HG03064 (cell line): ENCODE measurements at regions not wholly inside any gene's neighbourhood (a gene's known extent, or its start where the extent isn't known, plus 50 kb on each side); places are given as distances from the start of the nearest gene placed in this dataset.
"Not testable (repeated sequence)": the region's sequence is repeated elsewhere in the genome, so short reads cannot be mapped to it uniquely, and the experiment has no call there.

ENCODE experiments used
- ATAC-seq: cut with Tn5 transposase; IDR thresholded peaks from one replicate; pipeline ENCODE4 v1.9.1; 2021; ENCODE audit warnings: low read depth; ENCODE audit not compliant: unreplicated experiment

DNA sequence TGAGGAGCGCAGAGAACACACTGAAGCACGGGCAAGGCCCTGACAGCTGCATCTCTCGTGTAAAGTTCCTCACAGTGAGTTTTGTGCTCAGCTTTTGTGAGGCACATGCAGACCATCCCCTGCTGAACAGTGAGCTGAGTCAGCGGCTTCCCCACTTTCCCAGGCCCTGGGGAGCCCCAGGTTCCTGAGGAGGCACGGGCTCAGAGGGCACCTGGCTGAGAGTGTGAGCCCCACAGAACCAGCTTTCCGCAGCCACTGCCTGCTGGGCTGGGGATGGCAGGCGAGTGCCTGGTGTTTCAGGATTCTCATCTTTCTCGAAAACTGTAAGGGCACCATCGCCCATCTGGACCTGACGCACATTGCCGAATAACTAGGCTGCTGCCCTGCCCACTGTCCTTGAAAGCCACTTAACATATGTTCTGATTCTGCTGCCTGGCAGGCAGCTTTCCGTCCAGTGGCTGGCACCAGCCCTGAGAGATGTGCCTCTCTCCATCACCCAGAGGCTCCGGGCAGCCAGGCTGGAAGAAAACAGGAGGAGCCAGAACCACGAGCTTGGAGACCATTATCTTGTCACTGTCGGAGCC, 266.7 kb upstream of the FOXF1 start:
- ATAC-seq = no peak

DNA sequence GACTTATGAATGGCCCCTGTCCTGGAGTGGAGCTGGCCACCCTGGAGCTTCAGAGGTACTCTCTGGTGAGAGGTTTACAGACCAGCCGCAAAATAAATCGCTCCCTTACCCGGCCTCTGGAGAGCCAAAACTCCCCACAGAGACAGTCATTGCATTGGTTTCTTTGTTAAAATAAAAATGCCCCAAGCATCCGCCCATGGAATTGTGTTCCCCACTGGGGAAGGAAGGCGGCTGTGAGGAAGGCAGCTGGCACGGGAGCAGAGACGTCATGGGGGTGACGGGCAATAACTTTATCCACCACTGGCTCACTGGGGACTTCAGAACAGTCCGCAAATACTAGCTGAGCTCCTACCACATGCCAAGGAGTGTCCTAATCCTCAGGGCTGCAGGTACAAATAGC, 266.2 kb upstream of the FOXF1 start:
- ATAC-seq = no peak

DNA sequence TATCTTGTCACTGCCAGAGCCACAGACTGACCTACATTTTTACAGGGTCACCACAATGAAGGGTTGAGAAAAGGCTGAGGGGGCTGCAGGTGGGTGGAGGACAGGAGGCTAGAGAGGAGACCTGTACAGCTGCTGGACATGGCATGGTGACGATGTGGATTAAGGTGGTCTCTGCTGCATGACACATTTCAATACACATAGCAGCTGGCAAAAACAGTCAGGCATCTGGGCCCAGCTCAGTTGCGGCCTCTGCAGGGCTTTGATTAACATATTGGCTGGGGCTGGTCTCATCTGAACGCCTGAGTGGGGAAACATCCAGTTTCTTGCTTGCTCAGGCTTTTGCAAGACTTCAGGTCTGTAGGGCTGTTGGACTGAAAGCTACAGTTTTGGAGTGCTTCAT, 265.4 kb upstream of the FOXF1 start:
- ATAC-seq = no peak

DNA sequence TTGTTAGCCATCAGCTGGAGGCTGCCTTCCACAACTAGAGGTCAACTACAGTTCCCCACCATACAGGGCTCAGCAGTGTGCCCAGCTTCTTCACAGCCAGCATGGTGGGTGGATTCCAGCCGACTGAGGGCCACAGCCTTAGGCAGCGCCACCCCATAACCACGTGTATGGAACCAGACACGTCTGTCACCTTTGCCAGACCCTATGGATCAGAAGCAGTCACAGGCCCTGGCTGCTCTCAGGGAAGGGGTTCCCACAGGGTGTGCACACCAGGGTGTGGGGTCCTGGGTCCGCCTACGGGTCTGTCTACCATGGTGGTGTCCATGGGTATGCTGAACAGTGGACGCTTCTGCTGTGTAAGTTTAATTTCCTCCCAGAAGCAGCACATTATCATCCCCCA, 265.0 kb upstream of the FOXF1 start:
- ATAC-seq = no peak

DNA sequence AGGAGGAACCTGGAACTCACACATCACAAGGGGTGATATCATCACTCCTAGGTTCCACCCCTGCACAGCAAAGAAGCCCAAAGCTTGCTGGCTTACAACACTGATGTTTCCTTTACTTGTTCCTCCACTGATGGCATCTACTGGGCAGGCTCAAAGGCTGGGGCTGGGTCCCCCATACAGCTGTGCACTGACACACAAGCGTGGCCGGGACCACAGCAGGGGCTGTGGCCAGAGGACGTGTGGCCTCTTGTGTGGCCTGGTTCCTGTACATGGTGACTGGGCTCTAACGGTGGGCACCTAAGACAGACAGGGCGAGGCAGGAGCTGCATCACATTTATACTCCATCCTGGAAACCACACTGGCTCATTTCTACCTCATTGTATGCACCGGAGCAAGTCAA, 264.4 kb upstream of the FOXF1 start:
- ATAC-seq = no peak

DNA sequence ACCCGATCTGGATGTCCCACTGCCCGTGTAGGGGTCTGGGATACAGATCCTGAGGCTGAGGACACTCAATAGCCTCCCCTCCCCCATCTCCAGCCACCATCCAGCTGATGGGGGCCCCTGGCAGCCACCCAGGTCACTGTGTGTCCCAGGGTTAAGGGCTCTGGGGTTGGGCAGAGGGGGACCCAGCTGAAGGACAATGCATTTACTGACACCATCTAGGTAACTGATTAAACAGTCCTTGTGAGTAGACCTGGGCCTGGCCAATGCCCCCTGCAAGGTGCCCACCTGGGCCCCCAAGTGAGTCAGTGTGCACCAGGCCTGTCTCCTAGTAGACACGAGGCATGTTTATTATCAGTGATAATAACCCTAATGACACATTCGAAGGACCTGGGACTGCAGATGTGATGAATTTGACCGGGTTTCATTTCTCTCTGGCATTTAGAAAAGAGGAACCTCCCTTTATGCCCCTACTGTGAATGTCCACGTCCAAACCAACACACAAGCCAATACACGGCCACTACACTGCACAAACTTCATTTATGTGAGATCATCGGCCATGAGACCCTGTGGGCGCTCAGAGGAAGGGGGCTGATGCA, 261.9 kb upstream of the FOXF1 start:
- no peak for ATAC-seq

DNA sequence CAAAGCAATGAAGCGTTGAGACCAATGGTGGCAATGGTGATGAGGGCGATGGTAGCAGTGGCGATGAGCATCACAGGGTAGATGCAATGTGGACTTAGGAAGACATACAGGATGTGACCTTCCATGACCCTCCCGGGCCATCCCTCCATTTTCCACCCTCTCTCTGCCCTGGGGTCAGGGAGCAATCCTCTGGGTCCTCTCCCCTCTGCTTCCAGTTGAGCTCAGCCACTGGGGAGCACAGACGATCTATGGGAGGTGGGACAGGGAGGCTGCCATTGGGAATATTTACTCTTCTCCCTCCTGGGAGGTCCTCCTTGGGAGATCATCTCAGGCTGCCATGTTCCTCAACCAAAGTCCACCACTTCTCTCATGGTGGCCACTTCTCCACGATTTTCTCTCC, 260.7 kb upstream of the FOXF1 start:
- ATAC-seq = no peak

DNA sequence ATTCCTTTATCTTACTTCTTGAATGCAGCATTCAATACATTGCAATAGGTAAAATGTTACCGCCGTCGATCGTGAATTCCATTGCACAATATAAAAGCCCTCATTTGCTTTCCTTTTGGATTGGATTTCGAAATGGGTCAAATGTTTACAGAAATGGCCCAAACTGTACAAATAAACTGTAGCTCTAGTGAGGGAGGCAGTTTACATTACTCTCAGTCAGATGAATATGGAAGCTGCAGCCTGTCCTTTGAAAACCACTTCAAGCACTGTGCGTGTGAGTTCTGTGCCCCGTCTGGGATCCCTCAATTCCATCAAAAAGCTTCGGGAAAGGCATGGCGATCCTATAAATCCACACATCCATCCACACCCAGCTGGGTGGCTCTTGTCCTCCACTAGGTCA, 258.6 kb upstream of the FOXF1 start:
- no peak for ATAC-seq

DNA sequence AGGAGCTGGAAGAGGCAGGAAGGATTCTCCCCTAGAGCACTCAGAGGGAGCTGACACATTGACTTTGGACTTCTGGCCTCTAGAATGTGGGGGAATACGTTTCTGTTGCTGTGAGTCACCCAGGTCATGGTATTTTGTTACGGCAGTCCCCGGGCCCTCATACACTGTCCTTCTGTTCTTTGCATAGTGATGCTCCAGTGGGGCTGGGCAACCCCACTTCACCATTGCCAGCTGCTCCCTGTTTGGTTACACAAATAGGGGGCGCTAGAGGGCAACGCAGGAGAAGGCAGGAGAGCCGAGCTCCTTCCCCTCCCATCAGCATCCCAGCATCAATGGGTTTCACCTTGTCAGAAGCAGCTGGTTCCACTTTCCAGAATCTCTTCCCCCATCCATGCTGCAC, 257.7 kb upstream of the FOXF1 start:
- ATAC-seq = no peak

DNA sequence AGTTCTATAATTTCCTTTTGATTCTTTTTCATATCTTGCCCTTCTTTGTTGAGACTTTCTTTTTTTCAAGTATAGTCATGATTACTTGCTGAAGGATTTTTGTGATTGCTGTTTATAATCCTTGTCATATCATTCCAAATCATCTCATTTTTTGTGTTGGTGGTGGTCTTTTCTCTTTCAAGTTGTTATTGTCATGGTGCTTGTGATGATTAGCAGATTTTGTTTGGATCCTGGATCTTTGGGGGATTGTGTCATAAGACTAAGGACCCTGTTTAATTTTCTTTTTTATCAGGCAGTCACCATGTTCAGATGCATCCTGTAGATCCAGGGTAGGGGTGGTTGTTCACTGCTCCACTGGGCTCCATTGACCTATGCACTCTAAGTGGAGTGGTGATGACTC, 254.4 kb upstream of the FOXF1 start:
- no peak for ATAC-seq

DNA sequence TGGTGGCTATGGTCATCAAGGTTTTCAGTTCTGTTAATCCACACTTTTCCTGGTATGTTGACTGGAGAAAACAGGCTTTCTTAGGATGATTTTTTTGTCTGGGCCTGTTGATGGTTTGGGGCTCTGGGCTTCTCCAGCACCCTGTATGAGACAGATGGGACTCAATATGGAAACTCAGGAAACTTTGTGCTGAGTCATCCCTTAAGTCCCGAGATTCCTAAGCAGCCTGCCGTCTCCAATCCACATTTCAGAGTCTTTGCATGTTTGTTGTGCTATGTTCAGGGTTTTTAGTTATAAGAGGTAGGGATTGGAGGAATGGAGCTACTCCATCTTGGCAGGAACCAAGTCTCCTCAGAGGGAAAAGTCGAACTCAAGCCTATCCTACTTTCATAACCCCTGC, 253.3 kb upstream of the FOXF1 start:
- no peak for ATAC-seq

DNA sequence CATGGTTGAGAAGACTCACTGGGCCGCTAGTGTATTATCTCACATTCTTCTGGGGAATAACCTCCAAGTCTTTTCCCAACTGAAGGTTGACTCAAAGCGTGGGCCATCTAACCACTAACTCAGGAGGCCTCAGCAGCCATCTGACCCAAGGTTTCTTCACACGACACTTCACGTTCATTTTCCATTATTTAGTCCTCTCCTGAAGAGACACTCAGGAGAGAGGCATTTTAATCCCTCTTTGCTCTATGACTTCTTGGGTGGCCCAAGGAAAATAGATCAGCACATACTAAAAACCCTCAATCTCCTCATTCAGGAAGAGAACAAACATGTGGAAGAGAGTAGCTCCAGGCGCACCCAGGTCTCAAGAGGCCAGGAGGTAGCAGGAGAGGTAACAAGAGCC, 252.8 kb upstream of the FOXF1 start:
- ATAC-seq = no peak

DNA sequence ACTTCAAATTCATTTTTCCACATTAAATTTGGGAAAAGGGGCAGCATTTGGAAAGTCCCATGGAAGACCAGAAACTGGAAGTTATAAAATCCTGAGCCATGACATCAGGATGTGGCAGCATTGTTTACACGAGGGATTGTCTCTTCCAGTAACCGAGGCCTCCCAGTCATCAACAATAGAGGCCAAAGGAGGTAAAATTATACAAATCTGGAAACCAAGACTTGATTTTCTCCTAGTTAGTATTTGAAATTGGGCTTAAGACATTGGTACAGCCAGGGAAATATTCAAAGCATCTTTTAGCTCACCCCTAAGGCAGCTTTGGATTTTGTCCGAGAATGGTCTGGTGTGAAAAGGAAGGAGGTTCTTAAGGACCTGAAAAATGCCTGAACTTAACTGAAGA, 251.6 kb upstream of the FOXF1 start:
- ATAC-seq = no peak

DNA sequence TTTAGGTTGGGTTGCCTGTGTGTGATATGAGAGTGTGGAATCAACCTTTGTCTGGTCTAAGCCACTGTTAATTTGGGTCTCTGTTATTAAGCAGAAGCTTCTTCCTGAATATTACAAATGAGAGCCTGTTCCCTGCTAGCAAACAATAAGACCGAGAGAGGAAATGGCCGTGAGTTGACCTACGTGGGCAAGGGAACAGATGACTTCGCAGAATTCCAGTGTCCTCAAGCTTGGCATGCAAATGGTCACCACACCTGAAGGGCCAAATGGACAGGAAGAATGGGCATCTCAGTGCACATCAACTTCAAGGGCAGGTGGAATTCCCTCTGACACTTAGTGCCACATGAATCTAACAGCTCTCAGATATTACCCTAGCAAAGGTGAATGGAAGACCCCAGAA, 250.8 kb upstream of the FOXF1 start:
- ATAC-seq = no peak

DNA sequence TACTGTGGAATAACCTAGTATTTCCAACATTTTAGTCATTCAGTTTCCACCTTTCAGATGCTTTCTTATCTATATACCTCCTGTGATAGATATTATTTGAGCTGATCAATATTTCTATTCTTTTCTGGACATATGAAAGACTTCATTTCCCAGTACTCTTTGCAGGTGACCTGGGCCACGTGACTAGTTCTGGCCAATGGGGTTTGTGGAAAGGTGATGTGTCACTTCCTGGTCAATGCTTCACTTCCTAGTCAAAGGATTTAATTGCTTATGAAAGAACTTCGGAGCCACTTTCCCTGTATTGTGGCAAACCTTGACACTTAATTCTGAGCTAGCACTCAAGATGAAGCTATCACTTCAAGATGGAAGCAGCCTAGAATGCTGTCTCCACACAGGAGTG, 248.9 kb upstream of the FOXF1 start:
- ATAC-seq = no peak

DNA sequence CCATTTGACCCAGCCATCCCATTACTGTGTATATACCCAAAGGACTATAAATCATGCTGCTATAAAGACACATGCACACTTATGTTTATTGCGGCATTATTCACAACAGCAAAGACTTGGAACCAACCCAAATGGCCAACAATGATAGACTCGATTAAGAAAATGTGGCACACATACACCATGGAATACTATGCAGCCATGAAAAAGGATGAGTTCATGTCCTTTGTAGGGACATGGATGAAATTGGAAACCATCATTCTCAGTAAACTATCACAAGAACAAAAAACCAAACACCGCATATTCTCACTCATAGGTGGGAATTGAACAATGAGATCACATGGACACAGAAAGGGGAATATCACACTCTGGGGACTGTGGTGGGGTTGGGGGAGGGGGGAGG, 242.7 kb upstream of the FOXF1 start:
- not testable (repeated sequence) for ATAC-seq

DNA sequence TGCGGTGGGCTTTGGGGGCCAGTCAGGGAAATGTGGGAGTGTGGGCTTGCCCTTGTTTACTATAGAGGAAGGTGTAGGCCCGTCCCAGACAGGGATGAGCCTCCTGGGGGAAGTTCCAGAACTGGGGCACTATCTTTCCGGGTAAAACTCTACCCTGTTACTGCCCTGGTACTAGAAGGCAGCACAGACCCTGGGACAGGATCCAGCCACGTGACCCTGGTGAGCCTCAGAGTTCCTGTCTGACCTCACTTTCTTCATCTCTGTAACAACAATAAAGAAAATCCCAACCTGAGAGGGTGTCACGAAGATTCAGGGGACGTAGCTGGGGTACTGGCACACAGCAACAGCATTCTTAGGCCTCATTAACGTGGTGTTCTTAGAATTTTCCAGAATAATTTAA, 239.6 kb upstream of the FOXF1 start:
- no peak for ATAC-seq

DNA sequence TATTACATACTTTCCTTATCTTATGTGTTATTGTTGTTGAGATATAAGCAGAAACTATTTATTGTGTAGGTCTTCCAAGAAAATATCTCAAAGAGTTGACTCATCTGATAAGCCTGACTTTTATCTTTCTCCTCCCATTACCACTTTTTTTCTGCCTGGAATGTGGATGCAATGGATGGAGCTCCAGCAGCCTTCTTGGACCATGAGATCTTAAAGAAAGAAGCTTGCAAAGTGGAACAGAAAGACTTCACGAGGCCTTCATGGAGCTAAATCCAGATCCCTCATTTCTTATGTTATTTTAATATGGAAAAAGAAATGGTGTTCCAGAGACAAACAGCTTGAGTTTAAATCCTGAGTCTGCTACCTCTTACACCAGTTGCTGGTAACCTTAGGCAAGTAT, 237.6 kb upstream of the FOXF1 start:
- ATAC-seq = no peak

DNA sequence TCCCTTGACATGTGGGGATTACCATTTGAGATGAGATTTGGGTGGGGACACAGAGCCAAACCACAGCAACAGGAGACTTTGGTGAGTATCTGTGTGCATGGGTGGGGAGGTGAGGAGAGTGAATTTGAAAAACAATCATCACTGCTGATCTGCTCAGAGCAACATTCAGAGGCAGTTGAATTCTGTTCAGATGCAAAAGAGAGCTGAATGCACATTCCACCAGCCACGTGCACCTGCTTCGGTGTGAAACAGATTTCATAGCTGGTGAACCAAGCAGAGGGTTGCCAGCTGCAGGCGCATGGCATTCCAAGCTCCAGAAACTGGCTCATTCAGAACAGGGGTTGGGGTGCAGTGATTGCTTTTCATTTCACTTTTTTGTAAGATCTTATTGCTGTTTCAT, 233.1 kb upstream of the FOXF1 start:
- ATAC-seq = no peak

DNA sequence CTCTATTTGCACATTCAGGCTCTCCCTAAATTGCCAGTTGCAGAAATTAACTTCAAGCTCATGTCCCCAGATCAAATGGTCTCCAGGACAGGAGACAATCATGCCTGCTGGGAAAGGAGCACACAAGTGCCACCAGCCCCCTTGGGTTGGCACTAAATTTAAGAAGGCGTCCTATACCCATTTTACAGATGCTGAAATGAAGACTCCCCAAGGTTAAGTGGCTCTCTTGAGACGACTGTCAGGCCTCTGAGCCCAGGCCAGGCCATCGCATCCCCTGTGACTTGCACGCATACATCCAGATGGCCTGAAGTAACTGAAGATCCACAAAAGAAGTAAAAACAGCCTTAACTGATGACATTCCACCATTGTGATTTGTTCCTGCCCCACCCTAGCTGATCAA, 232.5 kb upstream of the FOXF1 start:
- not testable (repeated sequence) for ATAC-seq

DNA sequence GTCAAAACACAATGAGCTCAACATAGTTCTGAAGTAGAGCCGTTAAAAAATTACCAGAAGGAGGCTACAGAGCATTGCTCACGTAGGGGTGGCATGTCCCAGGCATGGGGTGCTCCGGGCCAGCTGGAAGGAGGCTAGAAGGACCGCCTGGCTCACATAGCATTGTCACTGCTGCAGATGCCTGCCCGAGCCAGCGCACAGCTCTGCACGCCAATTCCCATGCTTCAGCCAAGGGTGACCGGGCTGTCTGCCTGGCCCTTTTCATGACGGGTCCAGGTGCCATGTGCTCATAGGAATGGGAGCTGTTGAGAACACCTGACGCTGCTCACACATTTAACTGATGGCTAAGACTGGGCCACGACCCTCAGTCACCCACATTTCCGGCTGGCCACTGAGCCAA, 228.9 kb upstream of the FOXF1 start:
- ATAC-seq = no peak

DNA sequence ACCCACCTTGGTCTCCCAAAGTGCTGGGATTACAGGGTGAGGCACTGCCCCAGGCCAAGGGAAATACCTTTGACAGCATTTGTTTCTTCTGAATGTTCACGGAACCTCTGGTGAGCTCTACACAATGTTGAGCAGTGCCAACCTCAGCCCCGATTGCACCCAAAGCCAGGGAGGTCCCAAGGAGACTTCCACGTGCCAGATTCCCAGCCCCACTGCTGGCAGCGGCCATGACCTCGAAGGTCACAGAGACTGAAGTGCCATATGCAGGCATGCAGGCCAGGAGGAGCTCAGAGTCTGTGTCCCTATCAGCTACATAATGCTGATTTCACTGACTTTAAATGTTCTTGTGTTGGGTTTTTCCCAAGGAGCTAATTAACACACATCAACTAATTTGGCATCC, 226.4 kb upstream of the FOXF1 start:
- ATAC-seq = no peak

DNA sequence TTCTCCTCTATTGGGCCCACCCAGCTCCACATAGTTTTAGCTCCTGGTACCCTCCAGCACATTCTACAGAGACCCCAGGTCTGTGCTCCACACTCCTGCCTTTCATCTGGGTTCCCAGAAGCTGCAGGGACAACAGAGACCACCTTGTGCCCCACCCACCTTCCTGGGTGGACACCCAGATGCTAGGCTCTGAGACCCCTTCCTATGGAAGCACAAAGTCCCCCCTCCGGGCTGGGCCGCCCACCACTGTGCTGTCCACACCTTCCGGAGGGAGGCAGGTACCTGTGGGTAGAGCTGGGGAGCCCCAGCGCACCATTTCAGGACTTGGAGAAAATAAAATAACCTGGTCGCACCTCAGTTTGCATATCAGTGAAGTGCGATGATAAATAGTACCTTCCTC, 224.9 kb upstream of the FOXF1 start:
- no peak for ATAC-seq
